GM21360 (cell line): ENCODE measurements at regions not wholly inside any gene's neighbourhood (a gene's known extent, or its start where the extent isn't known, plus 50 kb on each side); places are given as distances from the start of the nearest gene placed in this dataset.
A peak's percentile ranks its signal among the peaks of the same experiment; 100 is the strongest.

Experiments
- ATAC-seq: cut with Tn5 transposase; IDR thresholded peaks from one replicate; pipeline ENCODE4 v1.9.1; 2021; ENCODE audit warnings: mild to moderate bottlenecking, moderate library complexity; ENCODE audit not compliant: unreplicated experiment

DNA sequence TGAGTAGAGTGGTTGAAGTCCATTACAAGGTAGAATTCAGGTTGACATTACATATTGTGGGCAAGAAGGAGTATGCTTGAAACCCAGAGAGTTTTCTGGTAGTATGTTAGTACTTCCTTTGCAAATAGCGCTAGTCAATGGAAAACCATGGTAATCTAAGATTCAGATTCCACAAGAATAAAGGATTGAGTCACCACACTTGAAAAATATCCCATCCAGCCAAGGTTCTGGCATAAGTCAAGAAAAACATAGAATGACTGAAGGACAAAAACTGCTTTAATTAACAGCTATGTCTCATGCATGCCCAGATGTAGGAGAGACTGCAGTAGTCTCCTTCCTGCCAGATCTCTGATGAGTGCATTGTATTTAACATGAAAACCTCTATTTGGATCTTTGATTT, 469.8 kb downstream of the BMP2 start:
- ATAC-seq = no peak

DNA sequence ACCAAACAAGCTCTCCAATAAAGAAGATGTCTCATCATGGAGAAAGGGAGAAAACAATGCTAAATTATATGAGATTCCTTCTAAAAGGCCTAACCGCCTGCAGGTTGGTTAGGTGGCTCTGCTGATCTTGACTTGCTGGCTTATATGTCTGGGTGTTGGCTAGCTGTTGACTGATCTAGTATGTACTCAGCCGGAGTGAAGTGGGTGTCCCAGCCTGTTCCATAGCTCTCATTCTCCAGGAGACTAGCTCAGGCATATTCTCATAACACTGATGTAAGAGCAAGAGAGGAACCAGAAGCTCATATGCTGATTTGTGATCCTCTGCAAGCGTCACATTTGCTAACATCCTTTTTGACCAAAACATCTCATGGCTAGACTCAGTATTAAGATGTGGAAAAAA, 473.0 kb downstream of the BMP2 start:
- no peak for ATAC-seq

- ATAC-seq = no peak
Measured at GRCh38 chr20:7248281-7249201, 481.1 kb downstream of the BMP2 start.

DNA sequence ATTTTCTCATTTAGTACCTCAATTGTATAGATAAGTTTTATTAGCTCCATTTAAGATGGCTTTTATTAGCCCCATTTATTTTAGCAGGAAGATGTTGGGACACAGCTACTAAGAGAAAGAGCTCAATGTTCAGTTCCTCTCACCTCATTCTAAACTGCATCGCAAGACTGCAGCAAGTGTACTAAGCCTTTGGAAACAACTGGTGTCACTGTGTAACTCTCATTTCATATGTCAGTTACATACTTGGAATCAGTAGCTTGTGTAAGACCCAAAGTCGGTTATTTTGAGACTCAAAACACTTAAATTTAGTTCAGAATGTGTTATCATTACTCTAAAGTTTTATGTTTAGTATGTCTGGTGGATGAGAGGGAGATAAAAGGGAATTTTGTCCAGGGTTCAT, 482.9 kb downstream of the BMP2 start:
- no peak for ATAC-seq

DNA sequence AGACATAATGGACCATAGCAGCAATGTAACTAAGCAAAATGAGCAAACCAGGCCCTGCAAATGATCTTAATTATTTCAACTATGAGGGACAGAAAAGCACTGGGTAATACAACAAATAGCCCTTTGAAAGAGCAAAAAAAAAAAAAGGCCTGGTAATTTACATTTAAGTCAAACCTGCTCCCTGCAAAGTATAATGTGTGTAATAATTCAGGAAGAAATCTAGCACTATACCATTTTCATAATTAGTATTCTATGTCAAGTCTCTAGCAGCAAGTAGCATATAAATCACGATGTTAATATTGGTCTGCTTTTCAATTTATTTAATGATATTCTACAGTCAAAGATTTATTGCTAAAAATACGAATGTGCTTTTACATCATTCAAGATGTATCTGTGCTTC, 489.6 kb downstream of the BMP2 start:
- ATAC-seq = no peak

- no peak for ATAC-seq
Measured at GRCh38 chr20:7257692-7258466, 490.4 kb downstream of the BMP2 start.

DNA sequence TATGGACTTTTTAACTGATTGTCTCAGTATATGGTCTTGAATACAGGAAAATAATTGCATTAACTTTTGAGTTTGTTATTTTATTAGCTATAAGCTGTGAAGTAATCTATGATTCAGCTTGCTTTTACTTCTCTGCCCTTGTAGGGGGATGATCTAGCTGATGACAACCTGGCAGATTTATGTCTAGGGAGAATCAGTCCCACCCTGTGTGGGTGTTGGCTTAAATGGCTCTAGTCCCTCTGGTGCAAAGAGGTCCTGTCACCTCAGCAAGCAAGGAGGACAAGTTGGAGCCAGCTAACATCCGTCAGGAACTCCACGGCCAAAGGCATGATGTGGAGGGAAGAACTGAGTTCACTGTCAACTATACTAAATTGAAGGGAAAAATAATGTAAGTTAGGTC, 495.3 kb downstream of the BMP2 start:
- no peak for ATAC-seq

DNA sequence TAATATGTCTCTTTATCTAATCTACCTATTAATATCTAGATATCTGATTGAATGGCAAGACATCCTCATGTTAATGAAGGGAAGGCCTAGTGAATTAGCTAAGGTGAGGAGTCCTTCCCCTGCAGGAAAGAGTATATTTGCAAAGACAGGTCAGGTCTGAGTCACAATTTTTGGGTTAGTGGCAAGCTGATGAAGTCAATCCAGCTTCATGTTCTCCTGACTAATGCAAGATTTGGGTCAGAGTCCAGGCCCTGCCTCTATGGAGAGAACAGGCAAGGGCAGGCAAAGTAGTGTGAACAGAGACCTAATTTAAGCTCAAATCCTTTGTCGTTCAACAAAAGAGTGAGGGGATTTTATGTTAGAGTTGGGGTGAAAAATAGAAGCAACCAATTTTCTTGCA, 496.7 kb downstream of the BMP2 start:
- ATAC-seq = no peak

DNA sequence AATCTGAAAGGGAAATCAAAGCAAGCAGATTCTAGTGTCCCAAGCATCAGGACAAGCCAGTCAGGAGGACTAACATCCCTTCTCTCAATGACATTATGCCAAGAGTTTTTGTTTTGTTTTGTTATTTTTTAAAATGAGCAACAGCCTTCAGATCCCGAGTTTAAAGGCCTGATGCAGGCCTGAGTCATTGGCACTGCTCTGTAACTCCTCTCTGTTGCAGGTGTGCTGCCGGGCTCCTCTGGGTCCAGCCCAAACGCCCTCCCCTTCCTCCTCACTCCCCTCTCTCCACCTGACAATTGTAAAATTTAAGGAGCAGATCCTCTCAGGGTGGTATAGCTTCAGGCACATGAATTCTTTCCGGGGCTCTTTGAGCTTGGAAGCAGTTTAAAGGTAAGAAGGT, 502.0 kb downstream of the BMP2 start:
- ATAC-seq = no peak

- ATAC-seq = no peak
Measured at GRCh38 chr20:7272512-7272911, 505.0 kb downstream of the BMP2 start.

- ATAC-seq = no peak
Measured at GRCh38 chr20:7274870-7275269, 507.4 kb downstream of the BMP2 start.

- ATAC-seq = no peak
Measured at GRCh38 chr20:7275645-7276237, 508.3 kb downstream of the BMP2 start.

DNA sequence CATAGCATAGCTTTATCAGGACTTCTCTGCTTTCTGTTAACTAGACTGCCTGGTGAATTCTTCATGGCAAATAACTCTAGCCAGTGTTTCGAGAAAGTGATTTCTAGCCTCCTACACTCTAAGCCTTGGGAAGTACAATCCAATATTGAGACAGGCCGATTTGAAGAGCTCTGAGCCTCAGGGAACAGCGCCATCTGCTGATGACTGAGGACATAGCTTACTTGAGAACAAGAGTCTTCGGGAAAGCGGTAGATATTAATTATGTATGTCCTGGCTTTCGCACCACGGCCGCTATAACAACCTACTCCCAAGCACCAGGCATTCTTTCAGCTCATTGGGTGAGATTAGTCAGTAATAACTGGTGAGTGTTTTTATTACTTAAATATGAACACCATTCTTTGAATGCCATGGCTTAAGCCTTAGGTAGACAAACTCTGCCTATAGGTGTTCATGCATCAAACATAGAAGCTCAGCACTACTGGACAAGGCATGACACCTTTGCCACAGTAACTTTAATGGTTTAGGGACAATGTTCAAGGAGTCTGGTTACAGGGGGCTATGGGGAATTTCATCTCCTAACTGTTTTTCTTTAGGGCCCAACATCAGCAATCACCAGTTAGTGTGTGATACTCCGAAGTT, 518.6 kb downstream of the BMP2 start:
- peak; percentile 63 for ATAC-seq

GRCh38 chr20:7291323-7291943, 523.9 kb downstream of the BMP2 start:
- ATAC-seq = no peak

DNA sequence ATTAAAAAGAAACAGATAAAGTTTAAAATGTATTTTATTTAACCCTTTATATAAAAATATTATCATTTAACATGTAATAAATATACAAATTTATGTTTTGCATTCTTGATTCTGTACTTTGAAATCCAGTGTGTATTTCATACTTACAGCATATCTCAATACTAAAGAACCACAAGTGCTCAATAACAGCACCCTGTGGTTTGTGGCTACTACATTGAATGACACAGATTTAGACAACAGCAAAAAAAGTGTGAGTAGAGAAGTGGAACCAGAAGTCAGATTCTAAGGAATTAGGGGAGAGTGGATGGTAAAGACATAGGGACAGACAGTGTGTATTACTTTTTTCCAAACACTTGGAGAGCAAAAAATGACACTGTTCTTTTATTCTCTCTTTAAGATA, 524.5 kb downstream of the BMP2 start:
- no peak for ATAC-seq

GRCh38 chr20:7294816-7295360, 527.4 kb downstream of the BMP2 start:
- no peak for ATAC-seq

GRCh38 chr20:7301807-7302206, 534.3 kb downstream of the BMP2 start:
- no peak for ATAC-seq

DNA sequence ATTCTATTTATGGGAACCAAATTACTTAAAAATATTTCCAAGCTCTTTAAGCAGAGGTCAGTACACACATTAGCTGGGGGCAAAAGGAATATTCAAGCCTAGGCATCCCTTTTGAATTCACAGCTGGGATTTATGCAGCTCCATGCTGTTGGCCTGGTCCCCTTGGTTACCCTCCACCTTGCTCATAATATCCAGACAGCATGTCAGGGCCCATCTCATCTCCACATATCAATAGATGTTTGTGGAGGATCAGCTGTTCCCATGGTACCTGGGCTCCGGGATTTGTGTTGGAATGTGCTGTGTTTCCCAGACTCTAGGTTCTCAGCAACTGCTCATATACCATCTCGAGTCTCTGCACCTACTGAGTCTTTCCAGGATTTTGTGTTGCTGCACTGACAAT, 534.8 kb downstream of the BMP2 start:
- no peak for ATAC-seq

DNA sequence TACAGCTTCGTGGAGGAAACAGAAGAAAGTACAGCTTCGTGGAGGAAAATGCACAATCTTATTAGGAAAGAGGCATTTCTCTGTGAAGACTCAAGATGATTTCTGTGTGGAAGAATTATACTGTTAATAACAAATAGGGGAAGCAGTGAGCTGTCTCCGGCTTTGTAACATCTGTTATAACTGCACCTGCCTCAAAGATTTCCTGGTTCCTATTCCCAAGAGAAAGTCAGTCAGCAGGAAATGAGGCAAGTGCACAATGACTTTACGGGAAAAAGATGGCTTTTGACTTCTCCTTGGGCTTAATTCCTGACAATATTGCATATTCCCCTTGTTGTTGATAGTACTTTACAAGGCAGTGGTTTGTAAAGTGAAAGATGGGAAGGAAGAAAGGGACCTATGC, 538.5 kb downstream of the BMP2 start:
- ATAC-seq = no peak

GRCh38 chr20:7308163-7308562, 540.7 kb downstream of the BMP2 start:
- ATAC-seq = no peak

- no peak for ATAC-seq
Measured at GRCh38 chr20:7313047-7313446, 545.6 kb downstream of the BMP2 start.
